ENCODE measurements at regions not wholly inside any gene's neighbourhood (a gene's known extent, or its start where the extent isn't known, plus 50 kb on each side); places are given as distances from the start of the nearest gene placed in this dataset.

DNA sequence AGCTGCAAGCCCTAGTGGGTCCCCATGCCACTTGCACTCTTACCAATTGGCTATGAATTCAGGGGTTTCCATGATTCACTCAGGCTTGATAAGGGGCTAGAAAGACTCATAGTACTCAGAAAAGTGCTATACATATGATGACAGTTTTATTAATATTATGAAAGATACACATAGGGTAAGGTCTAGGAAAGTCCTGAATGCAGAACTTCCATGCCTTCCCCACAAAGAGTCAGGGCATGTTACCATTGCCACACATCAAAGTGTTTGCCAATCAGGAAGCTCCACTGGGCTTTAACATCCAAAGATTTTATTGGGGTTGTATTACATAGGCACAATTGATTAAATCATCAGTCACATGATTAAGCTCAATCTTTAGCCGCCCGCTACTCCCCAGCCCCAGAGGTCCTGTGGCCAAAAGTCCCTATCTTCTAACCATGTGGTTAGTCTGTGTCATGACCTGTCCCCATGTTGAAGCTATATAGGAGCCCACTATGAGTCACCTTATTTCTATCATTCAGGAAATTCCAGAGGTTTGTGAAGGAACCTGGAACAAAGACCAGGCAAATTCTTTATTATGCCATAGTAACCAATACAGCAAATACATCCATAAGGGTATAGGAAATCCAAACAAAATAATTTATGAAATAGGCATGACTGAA is 635.6 kb downstream of the STPG2 start:
- Histone ChIP-seq H3K18ac (ENCODE audit: low read depth, low read length) (no peak overlapping the region), H3K4me1 (ENCODE audit: control insufficient read depth, insufficient read depth, low read length) (no peaks in the 10 kb centered on the region), H3K4me3 (ENCODE audit: insufficient read depth, low read depth, low read length) (no peak overlapping the region), H3K9ac (ENCODE audit: low read depth, low read length) (no peak overlapping the region), H4K91ac (ENCODE audit: insufficient read depth, low read depth, low read length) (no peak overlapping the region), H4K8ac (ENCODE audit: low read depth in 2 of 2, low read length in 2 of 2) (no peak overlapping the region), H4K5ac (ENCODE audit: low read depth, low read length) (no peak overlapping the region), H3K4me2 (ENCODE audit: low read depth, low read length) (no peak overlapping the region), H3K14ac (replicated peaks; ENCODE audit: low read depth, low read length) (no peak overlapping the region), H2BK20ac (ENCODE audit: low read depth, low read length) (no peak overlapping the region), H3K79me1 (ENCODE audit: low read depth in 1 of 2, low read length in 2 of 2) (no peaks in the 10 kb centered on the region), H3K27ac (ENCODE audit: insufficient read depth, low read length) (no peak overlapping the region), H3K56ac (ENCODE audit: extremely low read depth, insufficient read depth, low read length) (no peak overlapping the region), H2BK15ac (ENCODE audit: low read depth, low read length) (no peak overlapping the region), H2AK5ac (ENCODE audit: low read depth, low read length) (no peak overlapping the region), H3K9me1 (ENCODE audit: insufficient read depth, low read length) (no peaks in the 10 kb centered on the region), H2AFZ (replicated peaks; ENCODE audit: low read length, poor library complexity) (no peak overlapping the region), H2BK120ac (ENCODE audit: low read depth, low read length) (no peak overlapping the region), H2BK5ac (ENCODE audit: low read depth, low read length, poor library complexity, severe bottlenecking) (no peak overlapping the region), H3K9me3 (ENCODE audit: control insufficient read depth, insufficient read depth, low read length) (no peaks in the 10 kb centered on the region), H3K23ac (ENCODE audit: low read depth, low read length) (no peak overlapping the region), H3K36me3 (ENCODE audit: control insufficient read depth, insufficient read depth, low read length) (no peaks in the 10 kb centered on the region), H2AK9ac (replicated peaks; ENCODE audit: low read depth, low read length, poor library complexity) (no peak overlapping the region), H3K27me3 (ENCODE audit: control insufficient read depth, insufficient read depth, low read length) (no peaks in the 10 kb centered on the region), H4K20me1 (ENCODE audit: insufficient read depth, low read length) (no peaks in the 10 kb centered on the region), H3K4ac (ENCODE audit: low read depth, low read length) (no peak overlapping the region)
- DNase-seq (no peak), ATAC-seq (ENCODE audit: low read depth) (no peak)
- no CpG with 5 or more reads among the region's 2 CpGs for WGBS, 2 experiments (ENCODE audit: extremely low coverage in 2 of 2, insufficient read length in 1 of 2)
- no TSS peak for BruUV-seq (replicated peaks)
- ChIA-PET POLR2A (ENCODE audit: unreplicated experiment) (no interaction called here), CTCF (no interaction called here)
- dilution Hi-C loops (cut with HindIII; ENCODE audit: low sequenced_read_pairs, unreplicated experiment) (no loop called here), in situ Hi-C loops (cut with MboI; ENCODE audit: low sequenced_read_pairs) (no loop called here), intact Hi-C loops (cut with micrococcal nuclease) (no loop called here)
- TF ChIP-seq SMC3 (IDR thresholded peaks at IDR 0.05; ENCODE audit: low read depth, low read length) (no peak), CHD1 (IDR thresholded peaks at IDR 0.05; ENCODE audit: low read depth, low read length) (no peak), MAZ (IDR thresholded peaks at IDR 0.05; ENCODE audit: borderline replicate concordance, low read depth, low read length) (no peak), MAFK (IDR thresholded peaks at IDR 0.05; ENCODE audit: low read depth, low read length) (no peak), FOS (IDR thresholded peaks at IDR 0.05; ENCODE audit: low read depth, low read length) (no peak), RAD21 (IDR thresholded peaks at IDR 0.05; ENCODE audit: low read length) (no peak), MXI1 (IDR thresholded peaks at IDR 0.05; ENCODE audit: borderline replicate concordance, low read depth, low read length) (no peak), POLR2A (IDR thresholded peaks at IDR 0.05; ENCODE audit: low read depth, low read length) (no peak), CEBPB (IDR thresholded peaks at IDR 0.05; ENCODE audit: low read depth, low read length) (no peak), RFX5 (IDR thresholded peaks at IDR 0.05; ENCODE audit: low read depth, low read length) (no peak), BHLHE40 (IDR thresholded peaks at IDR 0.05; ENCODE audit: low read depth, low read length) (no peak), NFE2L2 (IDR thresholded peaks at IDR 0.05; ENCODE audit: low read depth, low read length) (no peak), RCOR1 (IDR thresholded peaks at IDR 0.05; ENCODE audit: insufficient replicate concordance, low read length) (no peak)
- TF ChIP-seq, protein P1, sequence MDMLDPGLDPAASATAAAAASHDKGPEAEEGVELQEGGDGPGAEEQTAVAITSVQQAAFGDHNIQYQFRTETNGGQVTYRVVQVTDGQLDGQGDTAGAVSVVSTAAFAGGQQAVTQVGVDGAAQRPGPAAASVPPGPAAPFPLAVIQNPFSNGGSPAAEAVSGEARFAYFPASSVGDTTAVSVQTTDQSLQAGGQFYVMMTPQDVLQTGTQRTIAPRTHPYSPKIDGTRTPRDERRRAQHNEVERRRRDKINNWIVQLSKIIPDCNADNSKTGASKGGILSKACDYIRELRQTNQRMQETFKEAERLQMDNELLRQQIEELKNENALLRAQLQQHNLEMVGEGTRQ (IDR thresholded peaks at IDR 0.05; ENCODE audit: low read depth, low read length), result no peak
- TF ChIP-seq, protein P2, sequence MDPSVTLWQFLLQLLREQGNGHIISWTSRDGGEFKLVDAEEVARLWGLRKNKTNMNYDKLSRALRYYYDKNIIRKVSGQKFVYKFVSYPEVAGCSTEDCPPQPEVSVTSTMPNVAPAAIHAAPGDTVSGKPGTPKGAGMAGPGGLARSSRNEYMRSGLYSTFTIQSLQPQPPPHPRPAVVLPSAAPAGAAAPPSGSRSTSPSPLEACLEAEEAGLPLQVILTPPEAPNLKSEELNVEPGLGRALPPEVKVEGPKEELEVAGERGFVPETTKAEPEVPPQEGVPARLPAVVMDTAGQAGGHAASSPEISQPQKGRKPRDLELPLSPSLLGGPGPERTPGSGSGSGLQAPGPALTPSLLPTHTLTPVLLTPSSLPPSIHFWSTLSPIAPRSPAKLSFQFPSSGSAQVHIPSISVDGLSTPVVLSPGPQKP (IDR thresholded peaks at IDR 0.05; ENCODE audit: borderline replicate concordance, low read depth, low read length), result no peak
- TF ChIP-seq, protein P3, sequence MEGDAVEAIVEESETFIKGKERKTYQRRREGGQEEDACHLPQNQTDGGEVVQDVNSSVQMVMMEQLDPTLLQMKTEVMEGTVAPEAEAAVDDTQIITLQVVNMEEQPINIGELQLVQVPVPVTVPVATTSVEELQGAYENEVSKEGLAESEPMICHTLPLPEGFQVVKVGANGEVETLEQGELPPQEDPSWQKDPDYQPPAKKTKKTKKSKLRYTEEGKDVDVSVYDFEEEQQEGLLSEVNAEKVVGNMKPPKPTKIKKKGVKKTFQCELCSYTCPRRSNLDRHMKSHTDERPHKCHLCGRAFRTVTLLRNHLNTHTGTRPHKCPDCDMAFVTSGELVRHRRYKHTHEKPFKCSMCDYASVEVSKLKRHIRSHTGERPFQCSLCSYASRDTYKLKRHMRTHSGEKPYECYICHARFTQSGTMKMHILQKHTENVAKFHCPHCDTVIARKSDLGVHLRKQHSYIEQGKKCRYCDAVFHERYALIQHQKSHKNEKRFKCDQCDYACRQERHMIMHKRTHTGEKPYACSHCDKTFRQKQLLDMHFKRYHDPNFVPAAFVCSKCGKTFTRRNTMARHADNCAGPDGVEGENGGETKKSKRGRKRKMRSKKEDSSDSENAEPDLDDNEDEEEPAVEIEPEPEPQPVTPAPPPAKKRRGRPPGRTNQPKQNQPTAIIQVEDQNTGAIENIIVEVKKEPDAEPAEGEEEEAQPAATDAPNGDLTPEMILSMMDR (conservative IDR thresholded peaks at IDR 0.05; ENCODE audit: low read depth, low read length), result no peak
